SH-SY5Y (cell line): ENCODE measurements at regions not wholly inside any gene's neighbourhood (a gene's known extent, or its start where the extent isn't known, plus 50 kb on each side); places are given as distances from the start of the nearest gene placed in this dataset.

Experiments used
- GATA2 ChIP-seq: IDR thresholded peaks from 2 replicates; pipeline ENCODE4 v1.6.1; 2011; ENCODE audit warnings: mild to moderate bottlenecking, low read depth, low read length
- GATA3 ChIP-seq: IDR thresholded peaks from 2 replicates; pipeline ENCODE4 v1.6.1; 2011; ENCODE audit warnings: low read depth, mild to moderate bottlenecking, low read length, moderate library complexity

- TF ChIP-seq GATA2 (no peak), GATA3 (no peak)
Observed at GRCh38 chr9:16211946-16212345, 658.5 kb downstream of the BNC2 start.
